CD14-positive monocyte (primary cell): ENCODE measurements at regions not wholly inside any gene's neighbourhood (a gene's known extent, or its start where the extent isn't known, plus 50 kb on each side); places are given as distances from the start of the nearest gene placed in this dataset.

Source experiments
- DNase-seq, 3 donors: peaks; one replicate each; pipeline ENCODE4 v3.0.0-alpha.2; 2011 to 2022
- H2AFZ ChIP-seq: 2 replicates; pipeline ENCODE4 v1.6.0; 2012; ENCODE audit warnings: mild to moderate bottlenecking, low read depth, low read length, inconsistent platforms; ENCODE audit not compliant: insufficient read depth, poor library complexity, severe bottlenecking
- H3K27ac ChIP-seq, 2 donors: 1 replicate in 1 of 2; 2 replicates in 1 of 2; pipeline ENCODE4 v1.5.1; 2012 to 2013; ENCODE audit warnings: low read length in 2 of 2, control low read depth in 1 of 2, inconsistent platforms in 1 of 2, low read depth in 1 of 2, mild to moderate bottlenecking in 1 of 2
- H3K27me3 ChIP-seq, 2 donors: one replicate each; pipeline versions ENCODE4 v1.6.0 to v1.6.1; 2011 to 2013; ENCODE audit warnings: low read length in 2 of 2; ENCODE audit not compliant: control insufficient read depth in 2 of 2, insufficient read depth in 2 of 2
- H3K36me3 ChIP-seq, 2 donors: replicated peaks in 1 of 2; 1 replicate in 1 of 2; 2 replicates in 1 of 2; pipeline versions ENCODE4 v1.5.1 to v1.6.1; 2012 to 2013; ENCODE audit warnings: low read length in 2 of 2, control low read depth in 1 of 2, inconsistent platforms in 1 of 2, mild to moderate bottlenecking in 1 of 2; ENCODE audit not compliant: insufficient read depth in 2 of 2, control insufficient read depth in 1 of 2
- H3K4me1 ChIP-seq, 2 donors: 1 replicate in 1 of 2; 2 replicates in 1 of 2; pipeline versions ENCODE4 v1.5.1 to v1.6.1; 2012 to 2013; ENCODE audit warnings: low read length in 2 of 2, control low read depth in 1 of 2, inconsistent platforms in 1 of 2, mild to moderate bottlenecking in 1 of 2, moderate library complexity in 1 of 2; ENCODE audit not compliant: insufficient read depth in 2 of 2, control insufficient read depth in 1 of 2
- H3K4me2 ChIP-seq: replicated peaks from 2 replicates; pipeline ENCODE3; 2012; ENCODE audit warnings: low read length, moderate library complexity, mild to moderate bottlenecking; ENCODE audit not compliant: poor library complexity, severe bottlenecking; ENCODE audit errors: extremely low read depth
- H3K4me3 ChIP-seq, 3 experiments: fragments of 200-600 bp in 1 of 3; sonication (generic) in 1 of 3; replicated peaks in 1 of 3; 1 replicate in 2 of 3; 2 replicates in 1 of 3; pipeline ENCODE4 v1.5.1; 2011 to 2013; ENCODE audit warnings: low read length in 3 of 3, mild to moderate bottlenecking in 3 of 3, control low read depth in 2 of 3, low read depth in 2 of 3, inconsistent platforms in 1 of 3, moderate library complexity in 1 of 3
- H3K79me2 ChIP-seq: 2 replicates; pipeline ENCODE4 v1.6.0; 2012; ENCODE audit warnings: mild to moderate bottlenecking, control low read depth, inconsistent platforms, low read length, moderate library complexity; ENCODE audit not compliant: insufficient read depth
- H3K9ac ChIP-seq: 2 replicates; pipeline ENCODE4 v1.6.0; 2017; ENCODE audit warnings: low read length, mild to moderate bottlenecking; ENCODE audit not compliant: insufficient read depth, poor library complexity, severe bottlenecking
- H3K9me3 ChIP-seq, 2 donors: replicated peaks in 1 of 2; 1 replicate in 1 of 2; 2 replicates in 1 of 2; pipeline versions ENCODE4 v1.5.1 to v1.6.1; 2012 to 2013; ENCODE audit warnings: low read length in 2 of 2, control low read depth in 1 of 2; ENCODE audit not compliant: control insufficient read depth in 1 of 2, insufficient read depth in 1 of 2
- H4K20me1 ChIP-seq: 2 replicates; pipeline ENCODE4 v1.6.0; 2012; ENCODE audit warnings: mild to moderate bottlenecking, low read length, control low read depth, moderate library complexity; ENCODE audit not compliant: insufficient read depth
- H3K27ac Mint-ChIP-seq, 7 donors: one replicate each; pipeline ENCODE4 v1.8.0; 2020; ENCODE audit warnings: mild to moderate bottlenecking in 7 of 7, mixed read lengths in 7 of 7, moderate library complexity in 6 of 7, inconsistent platforms in 2 of 7
- H3K27me3 Mint-ChIP-seq, 3 donors: one replicate each; pipeline ENCODE4 v1.8.0; 2021 to 2022; ENCODE audit warnings: low read depth in 3 of 3, mild to moderate bottlenecking in 3 of 3, mixed read lengths in 3 of 3, moderate library complexity in 3 of 3, inconsistent platforms in 1 of 3
- H3K36me3 Mint-ChIP-seq, 2 donors: one replicate each; pipeline ENCODE4 v1.8.0; 2020; ENCODE audit warnings: mixed read lengths in 2 of 2, inconsistent platforms in 1 of 2, mild to moderate bottlenecking in 1 of 2
- H3K4me1 Mint-ChIP-seq: one replicate; pipeline ENCODE4 v1.8.0; 2020; ENCODE audit warnings: mild to moderate bottlenecking, mixed read lengths
- H3K4me3 Mint-ChIP-seq, 2 donors: one replicate each; pipeline ENCODE4 v1.8.0; 2020; ENCODE audit warnings: mild to moderate bottlenecking in 2 of 2, mixed read lengths in 2 of 2, moderate library complexity in 1 of 2
- H3K9me3 Mint-ChIP-seq, 7 donors: one replicate each; pipeline ENCODE4 v1.8.0; 2020 to 2022; ENCODE audit warnings: mixed read lengths in 7 of 7, mild to moderate bottlenecking in 6 of 7, moderate library complexity in 6 of 7, inconsistent platforms in 2 of 7
- WGBS: methylation state at CpG from one replicate; pipeline ENCODE4 v1.1.5; 2013; ENCODE audit warnings: missing lambda C conversion rate; ENCODE audit not compliant: insufficient coverage; 5-methylcytosine and 5-hydroxymethylcytosine counted together
- intact Hi-C, 2 donors: fragments of 100-400 bp; cut with micrococcal nuclease; formaldehyde crosslinking; loops; one replicate each; pipeline versions ENCODE4 v1.15.0 to v1.15.1; 2023
- TF ChIP-seq, protein P1 (sequence below): fragments of 200-600 bp; IDR thresholded peaks from one replicate; pipeline ENCODE4 v1.8.0; 2022; ENCODE audit warnings: antibody characterized with exemption, mild to moderate bottlenecking

DNA sequence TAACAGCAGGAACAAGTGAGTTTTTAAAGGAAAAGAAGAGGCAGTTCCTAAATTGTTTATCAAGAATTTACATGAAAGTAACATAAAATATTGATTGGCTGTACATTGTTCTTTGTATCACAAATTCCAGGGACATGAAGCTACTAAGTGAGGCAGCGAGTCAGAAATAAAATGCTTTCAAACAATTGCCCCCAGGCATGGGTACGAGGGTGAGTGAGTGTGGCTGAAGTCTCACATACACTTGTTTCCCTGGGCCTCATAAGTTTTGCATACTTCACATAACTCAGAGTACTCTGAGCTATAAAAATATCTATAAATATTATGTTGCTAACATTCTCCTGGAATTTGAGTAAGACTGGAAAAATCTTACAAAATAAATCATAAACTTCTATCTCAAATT, 511.6 kb upstream of the PRKX start:
- no peaks in the 10 kb centered on the region for H3K36me3 Mint-ChIP-seq
- TF ChIP-seq, protein P1, sequence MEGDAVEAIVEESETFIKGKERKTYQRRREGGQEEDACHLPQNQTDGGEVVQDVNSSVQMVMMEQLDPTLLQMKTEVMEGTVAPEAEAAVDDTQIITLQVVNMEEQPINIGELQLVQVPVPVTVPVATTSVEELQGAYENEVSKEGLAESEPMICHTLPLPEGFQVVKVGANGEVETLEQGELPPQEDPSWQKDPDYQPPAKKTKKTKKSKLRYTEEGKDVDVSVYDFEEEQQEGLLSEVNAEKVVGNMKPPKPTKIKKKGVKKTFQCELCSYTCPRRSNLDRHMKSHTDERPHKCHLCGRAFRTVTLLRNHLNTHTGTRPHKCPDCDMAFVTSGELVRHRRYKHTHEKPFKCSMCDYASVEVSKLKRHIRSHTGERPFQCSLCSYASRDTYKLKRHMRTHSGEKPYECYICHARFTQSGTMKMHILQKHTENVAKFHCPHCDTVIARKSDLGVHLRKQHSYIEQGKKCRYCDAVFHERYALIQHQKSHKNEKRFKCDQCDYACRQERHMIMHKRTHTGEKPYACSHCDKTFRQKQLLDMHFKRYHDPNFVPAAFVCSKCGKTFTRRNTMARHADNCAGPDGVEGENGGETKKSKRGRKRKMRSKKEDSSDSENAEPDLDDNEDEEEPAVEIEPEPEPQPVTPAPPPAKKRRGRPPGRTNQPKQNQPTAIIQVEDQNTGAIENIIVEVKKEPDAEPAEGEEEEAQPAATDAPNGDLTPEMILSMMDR: no peak

DNA sequence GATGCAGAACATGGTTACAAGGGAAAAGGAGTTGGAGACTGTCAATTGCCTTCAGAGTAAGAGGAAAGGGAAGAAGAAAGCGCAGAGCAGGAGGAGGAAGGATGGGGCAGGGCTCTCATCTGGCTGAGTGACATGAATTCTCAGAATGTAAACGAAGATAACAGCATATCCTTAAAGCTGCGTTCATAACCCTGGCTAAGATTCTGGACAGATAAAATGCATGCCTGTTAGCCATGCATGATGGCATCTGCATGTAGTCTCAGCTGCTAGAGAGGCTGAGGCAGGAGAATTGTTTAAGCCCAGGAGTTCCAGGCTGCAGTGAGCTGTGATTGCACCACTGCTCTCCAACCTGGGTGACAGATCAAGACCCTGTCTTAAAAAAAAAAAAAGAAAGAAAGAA, 493.5 kb upstream of the PRKX start:
- Mint-ChIP-seq H3K27ac (no peak overlapping the region), H3K27me3 (no peaks in the 10 kb centered on the region), H3K4me3 (no peak overlapping the region), H3K4me1 (no peaks in the 10 kb centered on the region), H3K9me3 (peaks cover 1 to 7% (median 5%) of the 10 kb centered on the region in 7 donors), H3K36me3 (no peaks in the 10 kb centered on the region)
- no peak overlapping the region for H3K9ac ChIP-seq
- no peaks in the 10 kb centered on the region for H3K36me3 ChIP-seq
- H3K4me1 ChIP-seq: no peaks in the 10 kb centered on the region
- H3K4me3 ChIP-seq: no peak overlapping the region
- no peaks in the 10 kb centered on the region for H3K27me3 ChIP-seq
- no peaks in the 10 kb centered on the region for H3K79me2 ChIP-seq
- no peak overlapping the region for H3K27ac ChIP-seq
- H3K9me3 ChIP-seq: peaks cover 0 to 7% of the 10 kb centered on the region in 2 donors
- H4K20me1 ChIP-seq: no peaks in the 10 kb centered on the region
- H3K4me2 ChIP-seq: no peak overlapping the region
- intact Hi-C loops: no loop called here
- no peak for DNase-seq
- WGBS: 67% methylated on average over 1 of the region's 3 CpGs
- H2AFZ ChIP-seq: no peak overlapping the region
- TF ChIP-seq, protein P1: no peak

More for the DNA sequence above, 511.6 kb upstream of the PRKX start:
- Histone ChIP-seq H2AFZ (no peak overlapping the region), H3K27me3 (no peaks in the 10 kb centered on the region), H3K36me3 (no peaks in the 10 kb centered on the region), H3K27ac (no peak overlapping the region), H3K4me1 (no peaks in the 10 kb centered on the region), H3K4me2 (no peak overlapping the region), H4K20me1 (no peaks in the 10 kb centered on the region), H3K4me3 (no peak overlapping the region), H3K9ac (no peak overlapping the region), H3K9me3 (peaks cover 0 to 4% of the 10 kb centered on the region in 2 donors), H3K79me2 (no peaks in the 10 kb centered on the region)
- WGBS: no CpG with 5 or more reads among the region's 2 CpGs
- no peak for DNase-seq
- intact Hi-C loops: no loop called here
- peaks cover 0 to 6% (median 1%) of the 10 kb centered on the region in 7 donors for H3K9me3 Mint-ChIP-seq
- H3K27me3 Mint-ChIP-seq: peaks cover 0 to 2% (median 0%) of the 10 kb centered on the region in 3 donors
- H3K27ac Mint-ChIP-seq: no peak overlapping the region
- H3K4me1 Mint-ChIP-seq: no peaks in the 10 kb centered on the region
- no peak overlapping the region for H3K4me3 Mint-ChIP-seq
